NT2/D1 (cell line): ENCODE measurements at regions not wholly inside any gene's neighbourhood (a gene's known extent, or its start where the extent isn't known, plus 50 kb on each side); places are given as distances from the start of the nearest gene placed in this dataset.

Source experiments
- SUZ12 ChIP-seq: IDR thresholded peaks from 2 replicates; pipeline ENCODE4 v1.6.1; 2011; ENCODE audit not compliant: insufficient read length, insufficient read depth; ENCODE audit errors: extremely low read depth
- YY1 ChIP-seq: IDR thresholded peaks from 2 replicates; pipeline ENCODE4 v1.6.1; 2011; ENCODE audit not compliant: insufficient read length, insufficient read depth
- ZNF274 ChIP-seq: IDR thresholded peaks from 2 replicates; pipeline ENCODE4 v1.6.1; 2011; ENCODE audit warnings: mild to moderate bottlenecking, low read depth, low read length

DNA sequence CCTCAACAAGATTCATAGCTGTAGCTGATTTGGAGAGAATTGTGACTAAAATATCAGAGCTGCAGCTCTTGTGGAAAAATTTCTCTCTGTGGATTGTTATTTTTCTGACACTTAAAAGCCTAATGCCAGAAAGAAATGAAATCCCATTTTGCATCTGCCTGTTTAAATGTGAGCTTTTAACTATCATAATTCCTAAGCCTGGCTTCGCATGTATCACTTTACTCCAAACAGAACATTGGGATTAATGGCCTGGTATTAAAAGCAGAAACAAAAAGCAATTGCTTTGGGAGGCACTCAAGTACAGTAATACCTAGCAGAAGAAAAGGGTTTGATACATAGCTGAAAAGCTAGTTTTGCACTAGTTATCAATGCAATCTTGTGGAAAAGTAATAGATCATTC is 164.2 kb upstream of the FSHR start:
- TF ChIP-seq YY1 (no peak), SUZ12 (no peak), ZNF274 (no peak)
